Panc1 (cell line): ENCODE measurements at regions not wholly inside any gene's neighbourhood (a gene's known extent, or its start where the extent isn't known, plus 50 kb on each side); places are given as distances from the start of the nearest gene placed in this dataset.
"Not testable (repeated sequence)": the region's sequence is repeated elsewhere in the genome, so short reads cannot be mapped to it uniquely, and the experiment has no call there.

Experiments
- ATAC-seq: fragments of 200-7000 bp; cut with Tn5 transposase; 2 replicates; pipeline ENCODE4 v1.9.1; 2020; ENCODE audit warnings: mild to moderate bottlenecking, moderate library complexity
- BruUV-seq: library from RNA; stranded (reverse); fragments of 400-500 nt; replicated peaks from 2 replicates; lab custom pipeline; 2021; lab: Mats Ljungman, UMichigan
- CTCF ChIA-PET: fragments of 300-600 bp; sonication (Branson Sonifier 250); formaldehyde crosslinking; loops from one replicate; lab custom pipeline; 2022; ENCODE audit warnings: antibody characterized with exemption; lab: Charles Lee
- POLR2A ChIA-PET: fragments of 300-600 bp; sonication (Branson Sonifier 250); formaldehyde crosslinking; loops from one replicate; lab custom pipeline; 2022; ENCODE audit warnings: antibody characterized with exemption; lab: Charles Lee
- DNase-seq: peaks from one replicate; pipeline ENCODE4 v3.0.0-alpha.2; 2010; ENCODE audit warnings: low read depth, low spot score
- H3K27ac ChIP-seq: 2 replicates; pipeline ENCODE4 v1.5.1; 2011; ENCODE audit warnings: mild to moderate bottlenecking, low read length, inconsistent platforms
- H3K27me3 ChIP-seq: fragments of 200-500 bp; sonication (Bioruptor generic); 2 replicates; pipeline ENCODE4 v1.6.0; 2014; ENCODE audit warnings: low read length, inconsistent platforms; ENCODE audit not compliant: control insufficient read depth, insufficient read depth
- H3K36me3 ChIP-seq: fragments of 200-500 bp; sonication (Bioruptor generic); 2 replicates; pipeline ENCODE4 v1.5.1; 2014; ENCODE audit warnings: inconsistent platforms, mild to moderate bottlenecking, low read length, moderate library complexity; ENCODE audit not compliant: control insufficient read depth, insufficient read depth
- H3K4me1 ChIP-seq: 2 replicates; pipeline ENCODE4 v1.5.1; 2011; ENCODE audit warnings: inconsistent platforms, mild to moderate bottlenecking, low read length, moderate library complexity; ENCODE audit not compliant: control insufficient read depth, insufficient read depth
- H3K4me3 ChIP-seq, 2 experiments: 2 replicates each; pipeline ENCODE4 v1.5.1; 2011 to 2012; ENCODE audit warnings: low read depth in 2 of 2, low read length in 2 of 2, mild to moderate bottlenecking in 2 of 2, inconsistent platforms in 1 of 2, moderate library complexity in 1 of 2
- H3K9me3 ChIP-seq: fragments of 200-500 bp; sonication (Bioruptor generic); 2 replicates; pipeline ENCODE4 v1.5.1; 2014; ENCODE audit warnings: low read depth, mild to moderate bottlenecking, inconsistent platforms, low read length, moderate library complexity; ENCODE audit not compliant: control insufficient read depth, insufficient read depth
- CTCF ChIP-seq: fragments of 450-650 bp; IDR thresholded peaks from 2 replicates; pipeline ENCODE4 v1.5.1; 2017; ENCODE audit warnings: mild to moderate bottlenecking
- POLR2AphosphoS5 ChIP-seq: IDR thresholded peaks from 2 replicates; pipeline ENCODE4 v1.6.1; 2012; ENCODE audit warnings: mild to moderate bottlenecking, low read depth, low read length, moderate library complexity
- REST ChIP-seq, 2 experiments: IDR thresholded peaks; 2 replicates each; pipeline ENCODE4 v1.6.1; 2011 to 2012; ENCODE audit warnings: low read depth in 2 of 2, control low read depth in 1 of 2, low read length in 1 of 2, mild to moderate bottlenecking in 1 of 2, moderate library complexity in 1 of 2; ENCODE audit not compliant: insufficient read depth in 1 of 2
- SIN3A ChIP-seq: IDR thresholded peaks from 2 replicates; pipeline ENCODE4 v1.6.1; 2012; ENCODE audit warnings: low read depth, mild to moderate bottlenecking, low read length, moderate library complexity, borderline replicate concordance; ENCODE audit not compliant: insufficient read depth
- TCF7L2 ChIP-seq: IDR thresholded peaks from 2 replicates; pipeline ENCODE4 v1.6.1; 2011; ENCODE audit warnings: mild to moderate bottlenecking, low read depth, low read length, inconsistent platforms
- in situ Hi-C: cut with HindIII; loops from 2 replicates; pipeline ENCODE4 v1.10.0; 2016; ENCODE audit warnings: low sequenced_read_pairs, low pct_unique_long_range_greater_than_20kb
- intact Hi-C: fragments of 100-400 bp; cut with micrococcal nuclease; formaldehyde crosslinking; loops from one replicate; pipeline ENCODE4 v1.10.0; 2022; ENCODE audit not compliant: unreplicated experiment

- ATAC-seq: peak; percentile 75
- no peaks in the 10 kb centered on the region for H3K9me3 ChIP-seq
- no peaks in the 10 kb centered on the region for H3K27me3 ChIP-seq
- ChIA-PET CTCF (no interaction called here), POLR2A (no interaction called here)
- H3K4me1 ChIP-seq: peaks cover 15% of the 10 kb centered on the region
- H3K4me3 ChIP-seq: peak overlapping the region in 1 of 2 experiments; percentile 21; a peak in 2 of 4 replicates
- in situ Hi-C loops (no loop called here), intact Hi-C loops (no loop called here)
- TF ChIP-seq CTCF (no peak), REST (IDR thresholded peaks at IDR 0.05; ENCODE audit: insufficient read depth in 1 of 2, low read depth in 2 of 2, low read length in 1 of 2) (no peak), SIN3A (no peak), TCF7L2 (no peak), POLR2AphosphoS5 (no peak)
- H3K27ac ChIP-seq: no peak overlapping the region
- no peaks in the 10 kb centered on the region for H3K36me3 ChIP-seq
- no TSS peak for BruUV-seq
- no peak for DNase-seq
Measured at GRCh38 chr3:127044996-127045395, 62.1 kb downstream of the PLXNA1 start.

DNA sequence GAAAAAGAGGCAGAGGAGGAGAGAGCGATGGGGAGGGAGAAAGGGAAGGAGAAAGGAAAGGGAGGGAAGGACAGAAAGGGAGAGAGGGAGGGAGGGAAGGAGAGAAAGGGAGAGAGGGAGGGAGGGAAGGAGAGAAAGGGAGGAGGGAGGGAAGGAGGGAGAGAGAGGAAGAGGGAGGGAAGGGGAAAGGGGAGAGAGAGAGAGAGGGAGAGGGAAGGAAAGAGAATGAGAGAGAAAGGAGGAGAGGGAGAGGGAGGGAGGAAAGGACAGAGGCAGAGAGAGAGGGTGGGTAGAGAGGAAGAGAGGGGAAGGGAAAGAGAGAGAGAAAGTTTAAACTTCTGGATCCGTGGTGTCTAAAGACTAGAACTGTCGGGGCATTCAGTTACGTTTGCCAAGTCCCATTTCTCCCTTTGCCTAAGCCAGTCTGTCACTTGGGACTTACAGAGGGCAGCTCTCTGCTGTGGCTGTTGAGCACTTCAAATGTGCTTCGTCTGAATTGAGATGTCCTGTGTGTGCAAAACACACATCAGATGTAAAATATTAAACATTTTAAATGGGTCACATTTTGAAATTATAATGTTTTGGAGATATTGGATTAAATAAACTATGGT, 62.6 kb downstream of the PLXNA1 start:
- POLR2A ChIA-PET: no interaction called here
- no peaks in the 10 kb centered on the region for H3K36me3 ChIP-seq

GRCh38 chr3:127046690-127047089, 63.8 kb downstream of the PLXNA1 start:
- peaks cover 15% of the 10 kb centered on the region for H3K4me1 ChIP-seq
- in situ Hi-C loops, H3K9me3 ChIP-seq, H3K36me3 ChIP-seq, H3K4me3 ChIP-seq, H3K27me3 ChIP-seq, POLR2A ChIA-PET, intact Hi-C loops, H3K27ac ChIP-seq, BruUV-seq, ATAC-seq, DNase-seq: not testable (repeated sequence)
- CTCF ChIA-PET: interaction anchor here (0.7 to 1.1 kb wide), 2 partner anchors 44 to 257 kb away, joined by 3 to 4 read pairs; no protein-coding TSS in a partner anchor

More for the DNA sequence above, 62.6 kb downstream of the PLXNA1 start:
- TF ChIP-seq CTCF: no peak
- ATAC-seq (peak; percentile 41; the same call in 1 of the 2 replicates), DNase-seq (no peak)
- Histone ChIP-seq H3K27me3 (no peaks in the 10 kb centered on the region), H3K4me3 (peak overlapping the region in 1 of 2 experiments; percentile 21; a peak in 2 of 4 replicates), H3K4me1 (peaks cover 15% of the 10 kb centered on the region), H3K9me3 (no peaks in the 10 kb centered on the region), H3K27ac (no peak overlapping the region)
- intact Hi-C loops (no loop called here), in situ Hi-C loops (no loop called here)
- CTCF ChIA-PET: interaction anchor here (0.6 to 1.1 kb wide), 2 partner anchors 58 to 259 kb away, joined by 3 to 4 read pairs; no protein-coding TSS in a partner anchor
- no TSS peak for BruUV-seq
